LoVo (cell line): ENCODE measurements at regions not wholly inside any gene's neighbourhood (a gene's known extent, or its start where the extent isn't known, plus 50 kb on each side); places are given as distances from the start of the nearest gene placed in this dataset.

Experiments used
- DNase-seq: peaks from one replicate; pipeline ENCODE4 v3.0.0-alpha.2; 2016; ENCODE audit warnings: low spot score

DNA sequence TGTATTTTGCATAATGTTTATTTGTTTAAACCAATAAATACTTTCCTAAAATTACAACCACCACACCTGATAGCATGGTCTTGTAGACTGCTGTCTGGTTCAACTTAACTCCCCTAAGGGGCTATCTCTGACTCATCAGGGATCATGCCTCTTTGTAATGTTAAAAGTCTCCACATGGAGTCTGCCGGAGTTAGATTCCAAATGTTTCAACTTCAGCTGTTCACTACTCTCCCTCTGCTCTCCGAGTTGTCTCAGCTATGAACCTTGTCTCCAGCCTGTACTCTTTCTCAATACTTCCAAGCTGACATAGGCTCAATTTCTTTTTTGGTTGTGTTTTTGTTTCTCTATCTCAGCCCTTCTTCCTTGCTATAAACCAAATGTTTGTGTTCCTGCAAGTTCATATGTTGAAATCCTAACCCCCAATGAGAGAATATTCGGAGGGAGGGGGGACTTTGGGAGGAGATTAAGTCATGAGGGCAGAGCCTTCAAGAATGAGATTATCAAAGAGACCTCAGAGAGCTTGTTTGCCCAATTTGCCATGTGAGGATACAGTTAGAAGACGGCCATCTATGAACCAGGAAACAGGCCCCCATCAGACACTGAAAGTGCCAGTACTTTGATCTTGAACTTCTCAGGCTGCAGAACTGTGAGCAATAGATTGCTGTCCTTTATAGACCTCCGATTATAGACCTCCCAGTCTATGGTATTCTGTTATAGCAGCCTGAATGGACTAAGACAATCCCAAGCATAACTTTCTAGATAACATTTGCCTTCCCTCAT, 858.2 kb downstream of the VRK1 start:
- no peak for DNase-seq

DNA sequence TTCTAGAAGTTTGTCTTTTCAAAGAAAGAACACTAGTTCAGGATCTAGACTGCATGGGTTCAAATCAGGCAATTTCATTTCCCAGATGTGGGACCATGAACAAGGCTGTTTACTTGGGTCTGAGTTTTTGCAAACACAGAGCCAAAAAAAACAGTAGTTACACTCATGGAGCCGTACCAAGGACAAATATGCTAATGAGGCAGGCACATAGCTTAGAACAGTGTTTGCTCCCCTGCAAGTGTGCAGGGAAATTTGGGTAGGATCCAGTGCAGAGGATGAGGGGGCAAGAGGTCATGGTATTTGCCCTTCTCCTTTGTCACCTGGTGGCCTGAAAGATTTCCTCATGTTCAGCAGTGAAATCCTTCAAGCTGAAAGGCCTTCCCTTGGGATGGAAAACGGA, 860.4 kb downstream of the VRK1 start:
- no peak for DNase-seq

DNA sequence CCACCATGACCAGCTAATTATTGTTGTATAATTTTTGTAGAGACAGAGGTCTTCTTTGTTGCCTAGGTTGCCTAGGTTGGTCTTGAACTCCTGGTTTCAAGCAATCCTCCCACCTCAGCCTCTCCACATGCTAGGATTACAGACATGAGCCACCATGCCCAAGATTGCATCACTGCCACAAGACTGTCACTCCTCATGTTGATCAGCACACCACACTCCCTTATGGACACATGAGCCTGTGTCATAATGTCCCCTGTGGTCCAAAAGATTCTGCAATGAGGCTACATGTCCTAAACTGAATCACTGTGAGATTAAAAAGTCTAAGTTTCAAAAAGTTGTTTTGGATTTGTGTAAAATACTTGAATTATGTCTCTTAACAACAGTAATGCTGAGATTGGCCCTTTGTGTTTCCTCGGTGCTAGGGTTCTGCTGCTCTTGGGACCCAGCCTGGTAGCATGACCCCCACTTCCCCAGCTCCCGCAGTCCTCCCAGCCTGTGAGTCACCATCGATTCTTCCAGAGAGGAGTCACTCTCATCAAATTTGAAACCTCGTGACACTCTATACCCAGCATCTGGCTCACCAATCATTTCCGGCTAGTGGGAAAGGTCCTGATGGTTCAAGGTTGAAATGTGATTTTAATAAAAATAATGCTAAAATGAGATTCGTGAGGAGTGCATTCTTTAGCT, 890.9 kb downstream of the VRK1 start:
- DNase-seq = no peak

DNA sequence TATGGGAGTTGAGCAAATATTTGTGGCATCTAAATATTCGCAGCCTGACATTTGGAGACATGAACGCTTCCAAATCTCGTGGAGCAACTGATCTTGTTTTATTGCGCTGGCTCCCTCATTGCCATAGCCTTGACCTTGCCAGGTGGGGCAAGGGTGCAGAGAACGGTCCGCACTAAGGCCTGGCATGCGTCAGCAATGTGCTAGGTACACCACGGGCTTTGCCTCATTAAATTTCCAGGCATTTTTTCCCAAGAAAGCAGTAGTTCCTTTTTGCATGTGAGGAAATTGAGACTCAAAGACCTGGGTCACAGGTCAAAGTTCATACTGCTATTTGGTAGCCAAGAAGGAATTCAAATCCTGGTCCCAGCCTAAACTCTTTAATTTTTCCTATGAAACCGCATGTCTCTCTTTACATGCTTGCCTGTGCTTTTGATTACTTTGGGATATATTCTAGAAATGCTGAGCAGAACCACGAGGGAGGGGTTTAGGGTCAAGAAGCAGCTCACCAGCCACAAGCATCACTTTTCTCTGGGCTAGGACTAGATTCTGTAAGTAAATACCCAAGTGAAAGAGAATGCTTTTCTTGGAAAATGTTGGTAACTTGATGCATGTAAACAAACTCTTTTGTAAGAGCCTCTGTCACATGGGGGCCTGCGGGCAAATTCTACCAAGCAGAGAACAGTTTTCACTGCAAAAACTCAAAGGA, 891.6 kb downstream of the VRK1 start:
- no peak for DNase-seq

DNA sequence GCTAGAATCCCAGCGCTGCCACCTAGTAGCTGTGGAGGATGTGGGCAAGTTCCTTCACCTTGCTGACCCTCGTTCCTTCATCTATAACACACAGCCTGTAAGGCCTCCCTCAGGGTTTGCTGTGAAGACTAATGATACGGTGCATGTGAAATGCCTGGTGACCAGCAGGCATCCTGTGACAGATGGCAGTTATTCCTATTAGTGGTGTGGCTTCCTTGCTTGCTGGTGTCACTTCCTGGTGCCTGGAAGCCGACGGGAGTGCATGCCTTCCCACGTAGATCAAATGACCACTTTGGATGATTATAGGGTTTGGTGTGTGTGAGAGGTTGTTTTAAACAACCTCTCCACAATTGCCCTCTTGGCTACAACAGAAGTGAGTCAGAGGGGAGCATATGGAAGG, 894.9 kb downstream of the VRK1 start:
- DNase-seq = no peak

DNA sequence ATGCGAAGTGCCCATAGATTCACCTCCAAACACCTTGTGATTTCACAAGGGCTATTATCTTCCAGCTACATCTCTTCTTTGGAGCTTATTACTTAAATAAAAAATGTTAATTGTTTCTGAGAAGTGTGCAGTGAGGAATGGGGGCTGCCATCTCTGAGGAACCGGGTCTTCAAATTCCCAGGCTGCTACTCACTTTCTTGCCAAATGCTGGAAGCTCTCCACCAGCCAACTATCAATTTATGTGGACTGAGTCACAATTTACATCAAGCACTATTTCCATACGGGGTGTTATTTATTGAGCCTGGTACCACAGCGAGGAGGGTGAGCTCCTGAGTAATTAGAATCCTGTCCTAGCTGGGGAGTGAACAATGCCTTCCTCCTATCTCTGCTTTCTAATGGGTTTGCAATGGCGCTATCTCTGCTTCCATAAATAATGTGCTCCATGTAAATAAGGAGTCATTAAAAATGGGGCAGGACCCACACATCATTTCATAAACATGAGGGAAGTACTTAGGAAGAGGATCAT, 898.3 kb downstream of the VRK1 start:
- no peak for DNase-seq

DNA sequence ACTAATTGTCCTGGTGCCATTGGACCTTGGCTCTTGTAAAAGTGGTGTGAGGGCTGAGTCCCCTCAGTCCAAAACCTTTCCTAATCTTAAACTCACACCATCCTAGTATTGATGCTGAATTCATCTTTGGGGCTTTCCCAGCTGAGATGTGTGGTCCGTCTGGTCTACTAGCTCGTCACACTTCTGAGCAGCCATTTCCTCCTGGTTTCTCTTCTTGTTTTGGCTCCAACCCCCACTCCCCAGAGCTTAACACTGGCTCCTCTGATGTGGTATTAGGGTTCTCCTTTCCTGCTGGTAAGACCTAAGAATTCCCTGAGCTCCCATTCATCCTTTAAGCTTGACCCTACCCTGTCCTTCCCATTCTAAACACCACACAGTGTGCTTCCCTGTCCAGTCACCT, 900.6 kb downstream of the VRK1 start:
- DNase-seq = no peak

DNA sequence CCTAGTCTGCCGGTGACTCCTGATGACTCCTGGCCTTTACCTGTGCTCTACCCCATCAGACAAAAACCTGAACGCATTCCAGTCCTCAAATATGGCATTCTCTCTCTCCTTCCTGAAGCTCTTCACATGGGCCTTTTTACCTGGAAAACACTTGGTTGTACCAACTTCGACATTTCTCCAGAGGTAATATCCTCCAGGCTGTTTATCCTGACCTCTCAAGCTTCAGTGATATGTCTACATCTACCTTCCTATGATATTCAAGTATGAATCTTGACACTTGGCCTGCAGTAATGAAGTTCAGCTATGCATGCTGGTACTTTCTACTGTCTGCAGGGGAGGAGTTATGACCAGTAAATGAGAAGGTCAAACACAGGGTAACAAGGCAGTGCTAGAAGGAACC, 901.8 kb downstream of the VRK1 start:
- DNase-seq = no peak

DNA sequence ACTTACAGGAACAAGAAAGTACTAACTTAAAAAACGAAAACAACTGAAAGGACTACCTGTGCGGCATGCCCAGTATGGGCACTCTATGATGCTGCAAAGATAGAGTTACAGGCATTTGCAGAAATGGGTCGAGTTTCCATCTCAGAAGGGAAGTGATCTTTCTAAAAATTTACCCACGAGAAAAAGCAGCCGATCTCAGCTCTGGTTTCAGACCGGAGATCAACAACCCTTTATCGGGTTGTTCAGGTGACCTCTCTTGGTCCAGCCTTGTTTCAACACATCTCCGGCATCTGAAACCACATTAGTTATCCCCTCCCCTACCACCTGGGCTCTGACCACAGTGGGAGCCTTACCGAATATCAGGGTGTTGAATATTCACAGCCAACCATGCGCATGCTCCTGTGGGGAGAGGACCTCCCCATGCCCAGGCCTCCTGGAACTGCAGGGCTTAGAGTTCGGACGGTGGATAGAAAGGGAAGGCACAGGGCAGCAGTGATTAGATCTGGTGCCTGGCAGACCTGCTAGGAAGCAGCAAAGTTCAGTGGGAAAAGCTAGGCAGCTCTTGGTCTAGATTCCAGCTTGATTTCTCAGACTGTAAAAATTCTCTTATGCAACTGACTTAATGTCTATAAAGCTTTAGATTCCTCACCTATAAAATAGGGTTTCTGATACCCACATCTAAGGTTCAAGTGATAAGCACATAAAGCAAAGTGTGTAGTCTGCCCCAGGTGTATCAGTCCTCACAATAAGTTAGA, 906.0 kb downstream of the VRK1 start:
- DNase-seq = no peak

DNA sequence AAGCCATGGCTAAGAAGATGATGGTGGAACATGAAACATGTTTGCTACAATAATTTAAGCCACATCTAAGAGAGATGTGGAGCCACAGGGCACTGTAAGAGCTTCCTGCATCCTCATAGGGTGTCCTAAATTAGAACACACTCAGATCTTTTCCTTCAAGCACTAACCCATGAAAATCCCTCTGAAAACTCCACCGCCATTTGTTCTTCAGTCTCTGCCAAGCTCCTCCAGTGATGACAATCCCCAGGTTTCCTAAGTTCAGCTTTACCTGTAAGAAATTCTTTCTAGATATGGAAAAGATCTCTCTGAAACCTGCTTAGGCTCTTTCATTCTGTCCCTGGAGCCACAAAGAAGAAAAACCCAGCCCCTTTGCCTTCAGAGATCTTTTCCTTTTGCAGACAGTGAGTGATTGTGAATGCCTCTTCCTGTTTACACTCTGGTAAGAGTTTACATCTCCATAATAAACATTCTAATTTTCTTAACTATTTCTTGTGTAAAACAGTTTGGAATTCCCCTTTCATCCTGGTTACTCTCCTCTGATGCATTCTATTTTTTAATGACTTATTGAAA, 907.2 kb downstream of the VRK1 start:
- no peak for DNase-seq

DNA sequence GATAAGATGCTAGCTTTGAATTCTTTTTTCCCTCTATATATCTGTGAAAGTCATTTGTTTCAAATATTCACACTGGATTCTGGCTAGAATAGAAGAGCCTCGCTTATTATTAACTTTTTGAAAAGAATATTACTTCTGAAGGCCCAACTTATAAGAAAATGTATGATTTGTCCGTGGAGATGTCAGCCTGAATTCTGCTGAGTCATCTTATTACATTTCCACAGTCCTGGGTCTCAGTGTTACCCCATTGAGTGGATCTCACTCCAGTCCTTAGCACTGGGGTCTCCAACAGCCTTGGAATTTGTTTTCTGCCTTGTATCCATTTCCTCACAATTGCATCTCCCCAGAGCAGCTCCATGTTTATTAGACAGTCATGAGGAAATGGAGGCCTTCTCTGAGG, 907.9 kb downstream of the VRK1 start:
- DNase-seq = no peak

DNA sequence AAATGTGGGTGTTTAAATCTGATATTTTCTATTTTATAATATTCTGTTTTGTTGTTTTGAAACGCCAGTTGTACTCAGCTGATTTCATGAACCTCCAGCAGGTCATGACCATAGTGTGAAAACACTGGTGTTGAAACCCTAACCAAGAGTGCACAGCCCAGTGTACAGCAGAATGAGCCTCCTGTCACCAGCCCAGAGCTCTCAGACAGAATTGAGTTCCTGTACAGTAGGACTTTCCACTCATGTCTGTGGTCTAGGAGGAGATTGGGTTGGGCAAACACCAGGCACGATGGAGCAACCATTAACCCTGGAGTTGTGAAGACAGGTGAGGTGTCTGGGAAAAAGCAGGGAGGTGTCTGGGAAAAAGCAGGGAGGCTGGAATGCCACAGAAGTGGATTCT, 908.8 kb downstream of the VRK1 start:
- no peak for DNase-seq

DNA sequence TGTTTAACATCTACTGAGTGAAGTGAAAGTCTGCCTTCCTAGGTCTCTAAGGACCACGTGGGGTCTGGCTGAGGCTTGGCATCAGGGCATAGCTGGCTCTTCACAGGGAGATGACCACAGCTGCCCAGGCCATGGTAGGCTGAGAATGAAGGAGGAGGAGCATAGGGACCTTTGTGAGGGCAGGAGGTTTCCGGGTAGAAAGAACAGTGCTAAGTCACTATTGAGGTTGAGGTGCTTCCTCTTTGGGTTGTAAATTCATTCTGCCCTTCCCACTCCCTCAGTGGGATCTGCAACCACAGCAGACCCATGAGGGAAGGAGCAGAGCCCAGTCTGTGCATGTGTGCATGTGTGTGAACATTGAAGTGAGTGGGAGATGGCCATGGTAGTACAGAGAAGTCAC, 909.6 kb downstream of the VRK1 start:
- no peak for DNase-seq

DNA sequence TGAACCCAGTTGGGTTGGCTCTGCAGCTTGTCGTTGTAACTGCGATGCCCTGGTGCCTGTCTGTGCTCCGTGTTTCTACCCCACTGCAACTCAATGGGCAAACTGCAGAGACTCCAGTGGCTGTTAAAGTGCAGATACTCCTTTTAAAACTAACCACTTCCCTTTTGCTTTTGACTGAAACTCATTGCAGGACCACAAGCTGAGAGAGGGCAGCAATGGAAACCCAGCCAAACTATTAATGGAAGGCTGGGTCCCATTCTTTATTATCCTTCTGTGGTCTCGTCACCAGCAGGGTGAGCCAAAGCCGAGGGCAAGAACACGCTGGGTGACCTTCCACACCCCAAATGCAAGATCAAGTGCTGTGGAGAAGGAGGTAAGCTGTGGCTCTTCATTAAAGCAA, 910.4 kb downstream of the VRK1 start:
- DNase-seq = no peak

DNA sequence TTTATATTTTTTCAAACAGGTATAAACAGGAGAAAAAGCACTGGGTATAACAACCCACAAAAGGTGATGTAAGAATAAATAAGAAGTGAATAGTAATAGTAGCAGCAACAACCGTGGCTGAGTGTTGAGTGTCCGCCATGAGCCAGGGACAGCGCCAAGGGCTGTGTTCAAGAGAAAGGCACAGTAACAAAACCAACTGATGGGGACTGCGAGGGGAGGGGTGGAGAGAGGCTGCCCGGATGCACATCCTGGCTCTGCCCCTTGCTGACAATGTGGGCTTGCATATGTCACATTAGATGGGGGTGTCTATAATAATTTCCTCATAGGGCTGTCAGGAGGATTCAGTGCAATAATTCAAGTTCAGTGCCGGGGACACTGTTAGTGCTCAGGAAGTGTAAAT, 912.4 kb downstream of the VRK1 start:
- DNase-seq = no peak

DNA sequence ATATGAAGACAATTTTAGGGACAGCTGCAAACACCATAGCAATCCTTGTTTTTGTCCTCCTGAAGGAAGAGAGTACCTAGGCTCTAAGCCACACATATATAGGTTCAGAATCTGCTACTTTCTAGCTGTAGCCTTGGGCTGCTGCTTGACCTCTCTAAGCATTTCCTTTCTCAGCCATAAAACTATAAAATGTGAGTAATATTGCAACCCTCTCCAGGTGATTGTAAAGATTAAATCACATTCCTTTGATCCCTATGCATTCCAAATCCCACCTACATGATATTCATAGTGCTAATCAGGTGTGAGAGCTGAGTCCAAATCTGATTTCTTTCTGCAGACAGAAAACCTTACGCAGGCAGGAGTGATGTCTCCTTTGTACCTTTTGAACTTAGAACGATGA, 913.5 kb downstream of the VRK1 start:
- peak; percentile 32 for DNase-seq

DNA sequence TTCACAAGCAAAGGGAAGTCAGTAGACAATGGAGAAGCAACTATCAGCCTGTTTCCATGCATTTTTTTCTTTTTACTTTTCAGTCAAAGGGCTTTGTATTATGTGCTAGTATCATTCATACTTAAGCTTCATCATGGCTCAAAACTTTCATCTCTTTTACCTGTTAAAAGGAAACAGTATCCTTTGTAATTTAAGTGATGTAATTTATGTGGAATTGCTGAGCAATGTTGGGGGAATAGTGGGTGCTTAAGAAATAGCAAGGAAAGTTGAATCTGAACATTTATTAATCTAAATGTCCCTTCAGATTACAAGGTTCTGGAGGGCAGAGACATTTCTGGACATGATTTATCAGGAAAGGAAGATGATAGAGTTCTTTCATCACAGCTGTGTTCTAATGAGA, 915.3 kb downstream of the VRK1 start:
- no peak for DNase-seq

DNA sequence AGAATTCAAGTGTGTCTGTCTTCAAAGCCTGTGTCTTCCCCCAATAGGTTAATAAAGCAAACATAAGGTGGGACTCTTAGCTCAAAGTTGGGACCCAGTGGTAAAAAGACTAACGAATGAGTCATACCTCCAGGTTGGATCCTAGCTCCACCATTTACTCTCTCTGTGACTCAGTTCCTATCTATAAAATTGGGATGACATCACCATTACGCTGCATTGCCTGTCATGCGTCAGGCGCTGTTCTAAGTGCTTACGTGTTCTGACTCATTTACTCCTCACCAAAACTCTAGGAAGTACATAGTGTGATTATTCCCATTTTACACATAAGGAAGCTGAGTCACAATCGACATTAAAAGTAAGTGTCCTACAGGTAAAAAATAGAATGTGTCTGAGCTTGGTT, 915.8 kb downstream of the VRK1 start:
- peak; percentile 53 for DNase-seq

DNA sequence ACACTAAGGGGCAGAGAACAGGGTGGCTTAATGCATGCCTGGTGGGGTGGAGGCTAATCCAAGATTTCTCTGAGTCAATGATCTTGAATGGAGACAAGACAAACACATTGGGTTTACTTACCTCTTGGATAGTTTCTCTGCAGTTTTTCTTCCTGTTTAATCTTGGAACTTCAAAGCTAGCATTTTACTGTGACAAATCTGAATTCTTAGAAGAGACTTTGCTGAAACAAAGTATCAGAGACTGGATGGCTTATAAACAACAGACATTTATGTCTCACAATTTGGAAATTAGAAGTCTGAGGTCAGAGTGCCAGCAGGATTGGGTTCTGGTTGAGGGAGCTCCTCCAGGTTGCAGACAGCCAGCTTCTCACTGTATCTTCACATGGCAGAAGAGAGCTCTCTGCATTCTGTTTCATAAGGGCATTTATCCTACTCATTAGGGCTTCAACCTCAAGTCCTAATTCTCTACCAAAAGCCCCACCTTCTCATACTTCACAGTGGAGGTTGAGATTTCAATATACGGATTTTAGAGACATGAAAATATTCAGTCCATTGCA, 921.8 kb downstream of the VRK1 start:
- DNase-seq = no peak

DNA sequence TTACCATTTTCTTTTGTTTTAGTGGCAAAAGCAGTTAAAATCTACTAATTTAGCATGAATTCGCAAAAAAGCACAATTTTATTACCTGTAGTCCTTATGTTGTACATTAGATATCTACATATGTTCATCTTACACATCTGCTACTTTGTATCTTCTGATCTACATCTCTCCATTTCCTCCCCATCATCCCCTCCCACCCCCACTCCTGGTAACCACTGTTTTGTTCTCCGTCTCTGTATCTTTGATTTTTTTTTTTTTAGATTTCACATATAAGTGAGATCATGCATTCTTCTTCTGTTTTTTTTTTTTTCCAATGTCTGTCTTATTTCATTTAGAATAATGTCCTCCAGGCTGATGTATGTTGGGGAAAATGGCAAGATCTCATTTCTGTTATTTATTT, 922.7 kb downstream of the VRK1 start:
- DNase-seq = no peak

DNA sequence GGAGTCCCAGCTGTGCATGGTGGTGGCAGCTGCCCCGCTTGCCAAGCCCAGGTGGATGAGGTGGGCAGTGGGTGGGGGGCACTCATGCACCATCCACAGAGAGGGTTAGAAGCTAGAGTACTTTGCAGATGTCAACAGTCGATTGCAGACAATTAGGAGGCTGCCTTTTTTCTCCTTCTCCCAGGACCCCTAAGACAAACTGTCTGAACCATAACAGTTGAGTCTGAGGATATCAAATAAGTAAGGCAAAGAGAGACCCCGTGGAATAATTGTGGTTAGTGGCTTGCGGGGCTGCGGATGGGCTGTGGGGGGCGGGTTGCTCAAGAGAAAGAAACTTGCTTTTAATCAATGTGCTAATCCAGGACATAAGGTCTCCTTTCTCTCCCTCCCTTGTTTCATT, 926.2 kb downstream of the VRK1 start:
- DNase-seq = no peak

DNA sequence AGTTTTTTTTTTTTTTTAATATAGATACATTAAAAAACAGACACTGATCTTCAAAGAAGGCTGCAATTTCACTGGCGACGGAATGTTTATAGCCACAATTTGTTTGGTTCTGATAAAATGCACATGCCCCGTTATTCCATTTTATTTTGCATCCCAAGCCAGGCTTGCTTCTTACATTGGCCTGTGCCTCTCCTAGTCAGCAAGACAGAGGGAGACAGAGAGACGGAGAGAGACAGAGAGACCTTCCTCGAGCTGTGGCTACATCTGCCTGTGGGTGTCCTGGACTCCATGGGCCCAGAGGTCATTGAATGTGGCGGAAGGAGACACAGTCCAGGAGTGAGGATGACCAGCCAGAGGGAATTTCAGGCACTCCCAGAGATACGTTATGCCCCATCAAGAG, 926.6 kb downstream of the VRK1 start:
- DNase-seq = no peak
